ENCODE measurements at regions not wholly inside any gene's neighbourhood (a gene's known extent, or its start where the extent isn't known, plus 50 kb on each side); places are given as distances from the start of the nearest gene placed in this dataset.

DNA sequence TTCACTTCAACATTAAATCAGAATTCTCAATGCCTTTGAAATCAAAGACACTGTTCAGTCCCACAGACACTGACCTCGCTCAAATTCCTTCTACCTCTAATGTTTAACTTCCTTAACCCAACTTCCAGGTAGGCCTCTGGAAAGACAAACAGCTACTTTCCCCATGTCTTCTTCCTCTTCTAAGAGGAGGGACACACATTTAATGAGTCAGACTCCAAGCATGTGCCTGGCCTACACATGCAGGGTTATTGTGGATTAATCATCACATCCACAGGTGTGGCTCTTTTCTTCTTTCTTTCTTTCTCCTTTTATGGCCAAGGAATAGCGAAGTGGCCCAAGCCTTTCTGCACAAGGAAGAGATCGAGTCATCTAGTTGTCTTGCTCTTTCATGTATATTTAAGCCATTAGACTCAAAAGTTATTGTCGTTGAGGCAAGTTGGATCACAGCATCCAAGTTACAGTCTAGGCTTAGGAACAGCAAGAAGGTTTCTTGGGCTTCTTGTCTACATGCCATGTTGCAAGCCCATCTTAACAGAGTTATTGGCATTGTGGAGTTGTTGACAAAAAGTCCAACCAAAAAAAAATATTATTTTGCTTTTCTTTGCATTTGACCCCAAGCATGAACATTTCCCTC, 387.8 kb downstream of the IRS1 start (continued):
- TF ChIP-seq SALL1 (CRISPR knock-in tag; IDR thresholded peaks at IDR 0.05) (peak; percentile 45; the same call in 1 of the 2 replicates), ZNF775 (CRISPR knock-in tag; IDR thresholded peaks at IDR 0.05; ENCODE audit: borderline replicate concordance) (no peak), HNRNPUL1 (IDR thresholded peaks at IDR 0.05; ENCODE audit: low read depth, low read length) (no peak), ZFP82 (CRISPR knock-in tag; IDR thresholded peaks at IDR 0.05; ENCODE audit: borderline replicate concordance) (no peak), ZNF674 (CRISPR knock-in tag; IDR thresholded peaks at IDR 0.05; ENCODE audit: low read depth) (no peak), SOX6 (IDR thresholded peaks at IDR 0.05) (no peak), SOX6 (CRISPR knock-in tag; IDR thresholded peaks at IDR 0.05) (peak; percentile 77), ZNF678 (CRISPR knock-in tag; IDR thresholded peaks at IDR 0.05) (no peak), MATR3 (CRISPR knock-in tag; IDR thresholded peaks at IDR 0.05) (no peak), SRF (IDR thresholded peaks at IDR 0.05; ENCODE audit: low read depth, low read length) (peak; percentile 72), SAP130 (CRISPR knock-in tag; IDR thresholded peaks at IDR 0.05; ENCODE audit: low read depth) (peak; percentile 37; the same call in 1 of the 2 replicates), CCAR2 (optimal IDR thresholded peaks at IDR 0.05; ENCODE audit: low read depth, low read length) (no peak), RARG (CRISPR knock-in tag; IDR thresholded peaks at IDR 0.05; ENCODE audit: low read depth) (no peak), ZNF550 (CRISPR knock-in tag; IDR thresholded peaks at IDR 0.05; ENCODE audit: borderline replicate concordance) (no peak)
- TF ChIP-seq, protein P1, sequence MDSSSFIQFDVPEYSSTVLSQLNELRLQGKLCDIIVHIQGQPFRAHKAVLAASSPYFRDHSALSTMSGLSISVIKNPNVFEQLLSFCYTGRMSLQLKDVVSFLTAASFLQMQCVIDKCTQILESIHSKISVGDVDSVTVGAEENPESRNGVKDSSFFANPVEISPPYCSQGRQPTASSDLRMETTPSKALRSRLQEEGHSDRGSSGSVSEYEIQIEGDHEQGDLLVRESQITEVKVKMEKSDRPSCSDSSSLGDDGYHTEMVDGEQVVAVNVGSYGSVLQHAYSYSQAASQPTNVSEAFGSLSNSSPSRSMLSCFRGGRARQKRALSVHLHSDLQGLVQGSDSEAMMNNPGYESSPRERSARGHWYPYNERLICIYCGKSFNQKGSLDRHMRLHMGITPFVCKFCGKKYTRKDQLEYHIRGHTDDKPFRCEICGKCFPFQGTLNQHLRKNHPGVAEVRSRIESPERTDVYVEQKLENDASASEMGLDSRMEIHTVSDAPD (CRISPR knock-in tag; IDR thresholded peaks at IDR 0.05) = no peak
- TF ChIP-seq, protein P2, sequence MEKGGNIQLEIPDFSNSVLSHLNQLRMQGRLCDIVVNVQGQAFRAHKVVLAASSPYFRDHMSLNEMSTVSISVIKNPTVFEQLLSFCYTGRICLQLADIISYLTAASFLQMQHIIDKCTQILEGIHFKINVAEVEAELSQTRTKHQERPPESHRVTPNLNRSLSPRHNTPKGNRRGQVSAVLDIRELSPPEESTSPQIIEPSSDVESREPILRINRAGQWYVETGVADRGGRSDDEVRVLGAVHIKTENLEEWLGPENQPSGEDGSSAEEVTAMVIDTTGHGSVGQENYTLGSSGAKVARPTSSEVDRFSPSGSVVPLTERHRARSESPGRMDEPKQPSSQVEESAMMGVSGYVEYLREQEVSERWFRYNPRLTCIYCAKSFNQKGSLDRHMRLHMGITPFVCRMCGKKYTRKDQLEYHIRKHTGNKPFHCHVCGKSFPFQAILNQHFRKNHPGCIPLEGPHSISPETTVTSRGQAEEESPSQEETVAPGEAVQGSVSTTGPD (CRISPR knock-in tag; IDR thresholded peaks at IDR 0.05) = no peak
- TF ChIP-seq, protein P3, sequence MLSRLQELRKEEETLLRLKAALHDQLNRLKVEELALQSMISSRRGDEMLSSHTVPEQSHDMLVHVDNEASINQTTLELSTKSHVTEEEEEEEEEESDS (CRISPR knock-in tag; IDR thresholded peaks at IDR 0.05; ENCODE audit: borderline replicate concordance) = no peak
- TF ChIP-seq, protein P4, sequence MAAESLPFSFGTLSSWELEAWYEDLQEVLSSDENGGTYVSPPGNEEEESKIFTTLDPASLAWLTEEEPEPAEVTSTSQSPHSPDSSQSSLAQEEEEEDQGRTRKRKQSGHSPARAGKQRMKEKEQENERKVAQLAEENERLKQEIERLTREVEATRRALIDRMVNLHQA (CRISPR knock-in tag; IDR thresholded peaks at IDR 0.05) = no peak
- TF ChIP-seq, protein P5, sequence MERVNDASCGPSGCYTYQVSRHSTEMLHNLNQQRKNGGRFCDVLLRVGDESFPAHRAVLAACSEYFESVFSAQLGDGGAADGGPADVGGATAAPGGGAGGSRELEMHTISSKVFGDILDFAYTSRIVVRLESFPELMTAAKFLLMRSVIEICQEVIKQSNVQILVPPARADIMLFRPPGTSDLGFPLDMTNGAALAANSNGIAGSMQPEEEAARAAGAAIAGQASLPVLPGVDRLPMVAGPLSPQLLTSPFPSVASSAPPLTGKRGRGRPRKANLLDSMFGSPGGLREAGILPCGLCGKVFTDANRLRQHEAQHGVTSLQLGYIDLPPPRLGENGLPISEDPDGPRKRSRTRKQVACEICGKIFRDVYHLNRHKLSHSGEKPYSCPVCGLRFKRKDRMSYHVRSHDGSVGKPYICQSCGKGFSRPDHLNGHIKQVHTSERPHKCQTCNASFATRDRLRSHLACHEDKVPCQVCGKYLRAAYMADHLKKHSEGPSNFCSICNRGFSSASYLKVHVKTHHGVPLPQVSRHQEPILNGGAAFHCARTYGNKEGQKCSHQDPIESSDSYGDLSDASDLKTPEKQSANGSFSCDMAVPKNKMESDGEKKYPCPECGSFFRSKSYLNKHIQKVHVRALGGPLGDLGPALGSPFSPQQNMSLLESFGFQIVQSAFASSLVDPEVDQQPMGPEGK (CRISPR knock-in tag; IDR thresholded peaks at IDR 0.05) = peak; percentile 48; the same call in 1 of the 2 replicates
- TF ChIP-seq, protein P6, sequence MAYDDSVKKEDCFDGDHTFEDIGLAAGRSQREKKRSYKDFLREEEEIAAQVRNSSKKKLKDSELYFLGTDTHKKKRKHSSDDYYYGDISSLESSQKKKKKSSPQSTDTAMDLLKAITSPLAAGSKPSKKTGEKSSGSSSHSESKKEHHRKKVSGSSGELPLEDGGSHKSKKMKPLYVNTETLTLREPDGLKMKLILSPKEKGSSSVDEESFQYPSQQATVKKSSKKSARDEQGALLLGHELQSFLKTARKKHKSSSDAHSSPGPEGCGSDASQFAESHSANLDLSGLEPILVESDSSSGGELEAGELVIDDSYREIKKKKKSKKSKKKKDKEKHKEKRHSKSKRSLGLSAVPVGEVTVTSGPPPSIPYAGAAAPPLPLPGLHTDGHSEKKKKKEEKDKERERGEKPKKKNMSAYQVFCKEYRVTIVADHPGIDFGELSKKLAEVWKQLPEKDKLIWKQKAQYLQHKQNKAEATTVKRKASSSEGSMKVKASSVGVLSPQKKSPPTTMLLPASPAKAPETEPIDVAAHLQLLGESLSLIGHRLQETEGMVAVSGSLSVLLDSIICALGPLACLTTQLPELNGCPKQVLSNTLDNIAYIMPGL (CRISPR knock-in tag; IDR thresholded peaks at IDR 0.05; ENCODE audit: borderline replicate concordance in 1 of 2, low read depth in 1 of 2) = no peak
- TF ChIP-seq, protein P7, sequence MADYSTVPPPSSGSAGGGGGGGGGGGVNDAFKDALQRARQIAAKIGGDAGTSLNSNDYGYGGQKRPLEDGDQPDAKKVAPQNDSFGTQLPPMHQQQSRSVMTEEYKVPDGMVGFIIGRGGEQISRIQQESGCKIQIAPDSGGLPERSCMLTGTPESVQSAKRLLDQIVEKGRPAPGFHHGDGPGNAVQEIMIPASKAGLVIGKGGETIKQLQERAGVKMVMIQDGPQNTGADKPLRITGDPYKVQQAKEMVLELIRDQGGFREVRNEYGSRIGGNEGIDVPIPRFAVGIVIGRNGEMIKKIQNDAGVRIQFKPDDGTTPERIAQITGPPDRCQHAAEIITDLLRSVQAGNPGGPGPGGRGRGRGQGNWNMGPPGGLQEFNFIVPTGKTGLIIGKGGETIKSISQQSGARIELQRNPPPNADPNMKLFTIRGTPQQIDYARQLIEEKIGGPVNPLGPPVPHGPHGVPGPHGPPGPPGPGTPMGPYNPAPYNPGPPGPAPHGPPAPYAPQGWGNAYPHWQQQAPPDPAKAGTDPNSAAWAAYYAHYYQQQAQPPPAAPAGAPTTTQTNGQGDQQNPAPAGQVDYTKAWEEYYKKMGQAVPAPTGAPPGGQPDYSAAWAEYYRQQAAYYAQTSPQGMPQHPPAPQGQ (CRISPR knock-in tag; IDR thresholded peaks at IDR 0.05; ENCODE audit: borderline replicate concordance) = no peak
